ENCODE measurements at regions not wholly inside any gene's neighbourhood (a gene's known extent, or its start where the extent isn't known, plus 50 kb on each side); places are given as distances from the start of the nearest gene placed in this dataset.

- BruUV-seq (replicated peaks), result no TSS peak
- no peak overlapping the region for H3K27ac Mint-ChIP-seq (ENCODE audit: unreplicated experiment)
- H3K9me3 ChIP-seq, result no peaks in the 10 kb centered on the region
- H3K4me3 ChIP-seq (ENCODE audit: low read depth, low read length), result no peak overlapping the region
- H3K27me3 Mint-ChIP-seq (ENCODE audit: insufficient read depth, unreplicated experiment), result no peaks in the 10 kb centered on the region
- TF ChIP-seq, protein P1, sequence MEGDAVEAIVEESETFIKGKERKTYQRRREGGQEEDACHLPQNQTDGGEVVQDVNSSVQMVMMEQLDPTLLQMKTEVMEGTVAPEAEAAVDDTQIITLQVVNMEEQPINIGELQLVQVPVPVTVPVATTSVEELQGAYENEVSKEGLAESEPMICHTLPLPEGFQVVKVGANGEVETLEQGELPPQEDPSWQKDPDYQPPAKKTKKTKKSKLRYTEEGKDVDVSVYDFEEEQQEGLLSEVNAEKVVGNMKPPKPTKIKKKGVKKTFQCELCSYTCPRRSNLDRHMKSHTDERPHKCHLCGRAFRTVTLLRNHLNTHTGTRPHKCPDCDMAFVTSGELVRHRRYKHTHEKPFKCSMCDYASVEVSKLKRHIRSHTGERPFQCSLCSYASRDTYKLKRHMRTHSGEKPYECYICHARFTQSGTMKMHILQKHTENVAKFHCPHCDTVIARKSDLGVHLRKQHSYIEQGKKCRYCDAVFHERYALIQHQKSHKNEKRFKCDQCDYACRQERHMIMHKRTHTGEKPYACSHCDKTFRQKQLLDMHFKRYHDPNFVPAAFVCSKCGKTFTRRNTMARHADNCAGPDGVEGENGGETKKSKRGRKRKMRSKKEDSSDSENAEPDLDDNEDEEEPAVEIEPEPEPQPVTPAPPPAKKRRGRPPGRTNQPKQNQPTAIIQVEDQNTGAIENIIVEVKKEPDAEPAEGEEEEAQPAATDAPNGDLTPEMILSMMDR (IDR thresholded peaks at IDR 0.05; ENCODE audit: insufficient read depth in 1 of 2, low read depth in 1 of 2, low read length in 1 of 2, severe bottlenecking in 1 of 2, unreplicated experiment in 1 of 2), result no peak
- no peaks in the 10 kb centered on the region for H3K27me3 ChIP-seq (replicated peaks; ENCODE audit: control insufficient read depth, insufficient read depth, low read length)
- H3K4me1 Mint-ChIP-seq (ENCODE audit: low read depth, unreplicated experiment), result peaks cover 12% of the 10 kb centered on the region
- no peak for DNase-seq
- intact Hi-C loops (cut with micrococcal nuclease; ENCODE audit: unreplicated experiment), result no loop called here
- no peaks in the 10 kb centered on the region for H3K36me3 ChIP-seq (ENCODE audit: control insufficient read depth, insufficient read depth, low read length)
- H3K4me1 ChIP-seq, result no peaks in the 10 kb centered on the region
- H3K4me3 Mint-ChIP-seq (ENCODE audit: unreplicated experiment), result no peak overlapping the region
- POLR2A ChIA-PET, result no interaction called here
- CTCF ChIA-PET, result no interaction called here
- no peaks in the 10 kb centered on the region for H3K9me3 Mint-ChIP-seq (ENCODE audit: unreplicated experiment)
- no peaks in the 10 kb centered on the region for H3K36me3 Mint-ChIP-seq (ENCODE audit: insufficient read depth, unreplicated experiment)
These were observed 240.8 kb downstream of the FOXA2 start for GRCh38 chr20:22343612-22344011.

DNA sequence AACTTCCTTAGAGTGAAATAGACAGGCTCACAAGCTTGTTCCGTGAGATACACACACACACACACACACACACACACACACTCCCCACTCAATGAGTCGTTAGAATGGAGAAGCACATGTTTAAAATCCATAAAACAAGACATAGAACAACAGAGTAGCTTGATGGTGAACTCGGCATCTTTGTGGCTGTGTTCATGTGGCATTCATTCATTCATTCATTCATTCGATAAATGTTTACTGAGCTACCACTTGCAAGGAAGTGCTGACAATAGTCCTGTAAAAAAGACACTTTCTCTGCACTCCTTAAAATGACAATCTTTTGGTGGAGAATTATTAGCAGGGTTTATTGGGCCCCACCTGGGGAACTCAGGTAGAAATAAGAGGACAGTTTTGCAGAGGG lies 242.0 kb downstream of the FOXA2 start:
- H3K9me3 ChIP-seq, result no peaks in the 10 kb centered on the region
- TF ChIP-seq, protein P1 (IDR thresholded peaks at IDR 0.05; ENCODE audit: insufficient read depth in 1 of 2, low read depth in 1 of 2, low read length in 1 of 2, severe bottlenecking in 1 of 2, unreplicated experiment in 1 of 2), result no peak
- H3K36me3 ChIP-seq (ENCODE audit: control insufficient read depth, insufficient read depth, low read length), result no peaks in the 10 kb centered on the region
- H3K4me1 ChIP-seq, result no peaks in the 10 kb centered on the region
- Mint-ChIP-seq H3K4me3 (ENCODE audit: unreplicated experiment) (no peak overlapping the region), H3K9me3 (ENCODE audit: unreplicated experiment) (no peaks in the 10 kb centered on the region), H3K4me1 (ENCODE audit: low read depth, unreplicated experiment) (peaks cover 12% of the 10 kb centered on the region), H3K36me3 (ENCODE audit: insufficient read depth, unreplicated experiment) (no peaks in the 10 kb centered on the region), H3K27me3 (ENCODE audit: insufficient read depth, unreplicated experiment) (no peaks in the 10 kb centered on the region), H3K27ac (ENCODE audit: unreplicated experiment) (no peak overlapping the region)
- ChIA-PET CTCF (interaction anchor here (5.5 kb wide), 1 partner anchor 342 kb away, joined by 64 read pairs; no protein-coding TSS in a partner anchor), POLR2A (no interaction called here)
- no peaks in the 10 kb centered on the region for H3K27me3 ChIP-seq (replicated peaks; ENCODE audit: control insufficient read depth, insufficient read depth, low read length)
- no TSS peak for BruUV-seq (replicated peaks)
- H3K4me3 ChIP-seq (ENCODE audit: low read depth, low read length), result no peak overlapping the region
- intact Hi-C loops (cut with micrococcal nuclease; ENCODE audit: unreplicated experiment), result no loop called here
- DNase-seq, result no peak

- no peak for DNase-seq
- CTCF ChIA-PET, result interaction anchor here (0.7 to 5.5 kb wide), 2 partner anchors 340 to 343 kb away, joined by 3 to 64 read pairs; no protein-coding TSS in a partner anchor
- intact Hi-C loops (cut with micrococcal nuclease; ENCODE audit: unreplicated experiment), result no loop called here
These were observed 242.9 kb downstream of the FOXA2 start for GRCh38 chr20:22341508-22341907.

More at GRCh38 chr20:22341508-22341907, 242.9 kb downstream of the FOXA2 start:
- H3K9me3 ChIP-seq, result no peaks in the 10 kb centered on the region
- H3K36me3 ChIP-seq (ENCODE audit: control insufficient read depth, insufficient read depth, low read length), result no peaks in the 10 kb centered on the region
- TF ChIP-seq, protein P1 (IDR thresholded peaks at IDR 0.05; ENCODE audit: insufficient read depth in 1 of 2, low read depth in 1 of 2, low read length in 1 of 2, severe bottlenecking in 1 of 2, unreplicated experiment in 1 of 2), result no peak
- POLR2A ChIA-PET, result no interaction called here
- no peaks in the 10 kb centered on the region for H3K9me3 Mint-ChIP-seq (ENCODE audit: unreplicated experiment)
- no TSS peak for BruUV-seq (replicated peaks)
- H3K4me3 Mint-ChIP-seq (ENCODE audit: unreplicated experiment), result no peak overlapping the region
- H3K27me3 Mint-ChIP-seq (ENCODE audit: insufficient read depth, unreplicated experiment), result no peaks in the 10 kb centered on the region
- no peaks in the 10 kb centered on the region for H3K27me3 ChIP-seq (replicated peaks; ENCODE audit: control insufficient read depth, insufficient read depth, low read length)
- no peaks in the 10 kb centered on the region for H3K36me3 Mint-ChIP-seq (ENCODE audit: insufficient read depth, unreplicated experiment)
- peaks cover 12% of the 10 kb centered on the region for H3K4me1 Mint-ChIP-seq (ENCODE audit: low read depth, unreplicated experiment)
- no peaks in the 10 kb centered on the region for H3K4me1 ChIP-seq
- no peak overlapping the region for H3K27ac Mint-ChIP-seq (ENCODE audit: unreplicated experiment)
- no peak overlapping the region for H3K4me3 ChIP-seq (ENCODE audit: low read depth, low read length)

Data from Caco-2 (cell line).